DMS114 treated with DMSO at 0.1 percent for 48 hours (cell line): ENCODE measurements at regions not wholly inside any gene's neighbourhood (a gene's known extent, or its start where the extent isn't known, plus 50 kb on each side); places are given as distances from the start of the nearest gene placed in this dataset.
A peak's percentile ranks its signal among the peaks of the same experiment; 100 is the strongest.

Source experiments
- DNase-seq: peaks from one replicate; lab custom pipeline; 2025; ENCODE audit not compliant: unreplicated experiment; lab: John Stamatoyannopoulos, UW

GRCh38 chr11:127379686-127380085 is 379.1 kb upstream of the KIRREL3 start:
- DNase-seq = no peak

GRCh38 chr11:127376301-127376700 is 375.7 kb upstream of the KIRREL3 start:
- no peak for DNase-seq

GRCh38 chr11:127369356-127369755 is 368.8 kb upstream of the KIRREL3 start:
- no peak for DNase-seq

GRCh38 chr11:127362754-127363308 is 362.3 kb upstream of the KIRREL3 start:
- DNase-seq = no peak

- DNase-seq = no peak
Measured at GRCh38 chr11:127358160-127358559, 357.6 kb upstream of the KIRREL3 start.

- no peak for DNase-seq
Measured at GRCh38 chr11:127350476-127350875, 349.9 kb upstream of the KIRREL3 start.

GRCh38 chr11:127345819-127346459 is 345.4 kb upstream of the KIRREL3 start:
- peak; percentile 1 for DNase-seq

GRCh38 chr11:127340438-127340837 is 339.9 kb upstream of the KIRREL3 start:
- no peak for DNase-seq

- no peak for DNase-seq
Measured at GRCh38 chr11:127339376-127339775, 338.8 kb upstream of the KIRREL3 start.

- DNase-seq = no peak
Measured at GRCh38 chr11:127338380-127339259, 338.1 kb upstream of the KIRREL3 start.

GRCh38 chr11:127334466-127334865 is 333.9 kb upstream of the KIRREL3 start:
- no peak for DNase-seq

GRCh38 chr11:127332896-127333295 is 332.3 kb upstream of the KIRREL3 start:
- DNase-seq = no peak

GRCh38 chr11:127330044-127330443 is 329.5 kb upstream of the KIRREL3 start:
- no peak for DNase-seq

- no peak for DNase-seq
Measured at GRCh38 chr11:127308291-127308690, 307.7 kb upstream of the KIRREL3 start.

- no peak for DNase-seq
Measured at GRCh38 chr11:127307700-127308099, 307.1 kb upstream of the KIRREL3 start.

- no peak for DNase-seq
Measured at GRCh38 chr11:127304634-127305033, 304.1 kb upstream of the KIRREL3 start.

- no peak for DNase-seq
Measured at GRCh38 chr11:127288926-127289325, 288.4 kb upstream of the KIRREL3 start.

GRCh38 chr11:127281534-127281933 is 281.0 kb upstream of the KIRREL3 start:
- no peak for DNase-seq

- DNase-seq = no peak
Measured at GRCh38 chr11:127275774-127276173, 275.2 kb upstream of the KIRREL3 start.

- no peak for DNase-seq
Measured at GRCh38 chr11:127274328-127274676, 273.7 kb upstream of the KIRREL3 start.

GRCh38 chr11:127273593-127274327 is 273.2 kb upstream of the KIRREL3 start:
- DNase-seq = no peak

GRCh38 chr11:127270851-127271250 is 270.3 kb upstream of the KIRREL3 start:
- DNase-seq = no peak
